ENCODE measurements at regions not wholly inside any gene's neighbourhood (a gene's known extent, or its start where the extent isn't known, plus 50 kb on each side); places are given as distances from the start of the nearest gene placed in this dataset.

DNA sequence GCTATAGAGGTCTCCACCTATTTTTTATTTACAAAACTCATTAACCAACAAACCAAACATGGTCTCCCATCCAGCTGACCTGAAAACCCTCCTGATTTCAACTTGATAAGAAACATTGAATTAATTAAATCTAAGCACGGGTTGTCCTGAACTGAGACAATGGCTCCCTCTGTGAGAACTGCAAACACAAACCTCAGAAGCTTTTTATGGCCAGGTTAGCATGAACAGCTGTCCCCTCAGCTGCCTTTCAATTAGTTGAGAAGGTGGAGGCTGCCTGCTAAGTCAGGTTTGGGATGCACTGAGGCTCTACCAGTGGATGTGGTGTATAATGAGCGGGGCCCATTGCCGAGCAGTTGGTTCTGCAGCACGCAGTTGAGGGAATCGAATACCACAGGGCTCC is 258.5 kb upstream of the DDX18 start:
- DNase-seq (ENCODE audit: low read depth): no peak
- TF ChIP-seq, protein P1, sequence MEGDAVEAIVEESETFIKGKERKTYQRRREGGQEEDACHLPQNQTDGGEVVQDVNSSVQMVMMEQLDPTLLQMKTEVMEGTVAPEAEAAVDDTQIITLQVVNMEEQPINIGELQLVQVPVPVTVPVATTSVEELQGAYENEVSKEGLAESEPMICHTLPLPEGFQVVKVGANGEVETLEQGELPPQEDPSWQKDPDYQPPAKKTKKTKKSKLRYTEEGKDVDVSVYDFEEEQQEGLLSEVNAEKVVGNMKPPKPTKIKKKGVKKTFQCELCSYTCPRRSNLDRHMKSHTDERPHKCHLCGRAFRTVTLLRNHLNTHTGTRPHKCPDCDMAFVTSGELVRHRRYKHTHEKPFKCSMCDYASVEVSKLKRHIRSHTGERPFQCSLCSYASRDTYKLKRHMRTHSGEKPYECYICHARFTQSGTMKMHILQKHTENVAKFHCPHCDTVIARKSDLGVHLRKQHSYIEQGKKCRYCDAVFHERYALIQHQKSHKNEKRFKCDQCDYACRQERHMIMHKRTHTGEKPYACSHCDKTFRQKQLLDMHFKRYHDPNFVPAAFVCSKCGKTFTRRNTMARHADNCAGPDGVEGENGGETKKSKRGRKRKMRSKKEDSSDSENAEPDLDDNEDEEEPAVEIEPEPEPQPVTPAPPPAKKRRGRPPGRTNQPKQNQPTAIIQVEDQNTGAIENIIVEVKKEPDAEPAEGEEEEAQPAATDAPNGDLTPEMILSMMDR (IDR thresholded peaks at IDR 0.05; ENCODE audit: insufficient read depth, low read depth, low read length): no peak
- no peak overlapping the region for H3K4me3 ChIP-seq (ENCODE audit: low read depth, low read length)

GRCh38 chr2:117557626-117558025 is 256.9 kb upstream of the DDX18 start:
- TF ChIP-seq, protein P1 (IDR thresholded peaks at IDR 0.05; ENCODE audit: insufficient read depth, low read depth, low read length): no peak
- H3K4me3 ChIP-seq (ENCODE audit: low read depth, low read length): no peak overlapping the region
- DNase-seq (ENCODE audit: low read depth): no peak

DNA sequence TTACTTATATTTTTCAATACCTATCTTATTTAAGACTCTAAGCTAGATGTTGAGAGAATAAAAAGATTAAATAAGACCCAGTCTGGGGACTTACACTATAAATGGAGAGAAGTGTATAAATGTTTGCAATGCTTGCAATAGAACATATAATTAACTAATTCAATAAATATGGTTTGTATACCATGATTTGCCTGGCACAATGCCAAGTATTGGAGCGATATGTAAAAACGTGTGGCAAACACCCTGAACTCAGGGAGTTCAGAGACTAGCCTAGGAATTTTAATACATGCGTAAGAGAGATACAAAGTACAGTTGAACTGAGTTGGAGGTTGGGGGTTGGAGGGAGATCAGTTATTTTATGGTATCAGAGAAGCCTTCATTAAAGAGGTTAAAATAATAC is 251.8 kb upstream of the DDX18 start:
- TF ChIP-seq, protein P1 (IDR thresholded peaks at IDR 0.05; ENCODE audit: insufficient read depth, low read depth, low read length): no peak
- no peak for DNase-seq (ENCODE audit: low read depth)
- H3K4me3 ChIP-seq (ENCODE audit: low read depth, low read length): no peak overlapping the region

GRCh38 chr2:117571590-117572349 is 242.7 kb upstream of the DDX18 start:
- no peak overlapping the region for H3K4me3 ChIP-seq (ENCODE audit: low read depth, low read length)
- TF ChIP-seq, protein P1 (IDR thresholded peaks at IDR 0.05; ENCODE audit: insufficient read depth, low read depth, low read length): no peak
- DNase-seq (ENCODE audit: low read depth): no peak

DNA sequence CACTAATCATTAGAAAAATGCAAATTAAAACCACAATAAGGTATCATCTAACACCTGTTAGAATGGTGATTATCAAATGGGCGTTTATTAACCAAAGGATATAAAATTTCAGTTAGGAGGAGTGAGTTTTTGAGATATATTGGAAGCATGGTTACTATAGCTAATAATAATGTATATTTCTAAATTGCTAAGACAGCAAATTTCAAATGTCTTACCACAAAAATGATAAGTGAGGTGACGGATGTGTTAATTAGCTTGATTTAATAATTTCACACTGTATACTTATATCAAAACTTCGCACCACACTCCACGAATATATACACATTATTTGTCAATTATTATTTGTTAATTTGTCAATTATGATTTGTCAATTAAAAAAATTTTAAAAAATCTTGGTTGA is 227.2 kb upstream of the DDX18 start:
- DNase-seq (ENCODE audit: low read depth): no peak
- TF ChIP-seq, protein P1 (IDR thresholded peaks at IDR 0.05; ENCODE audit: insufficient read depth, low read depth, low read length): no peak
- no peak overlapping the region for H3K4me3 ChIP-seq (ENCODE audit: low read depth, low read length)

- no peak overlapping the region for H3K4me3 ChIP-seq (ENCODE audit: low read depth, low read length)
- no peak for DNase-seq (ENCODE audit: low read depth)
- TF ChIP-seq, protein P1 (IDR thresholded peaks at IDR 0.05; ENCODE audit: insufficient read depth, low read depth, low read length): no peak
Measured at GRCh38 chr2:117603060-117603459, 211.4 kb upstream of the DDX18 start.

- H3K4me3 ChIP-seq (ENCODE audit: low read depth, low read length): no peak overlapping the region
- no peak for DNase-seq (ENCODE audit: low read depth)
- TF ChIP-seq, protein P1 (IDR thresholded peaks at IDR 0.05; ENCODE audit: insufficient read depth, low read depth, low read length): no peak
Measured at GRCh38 chr2:117603567-117603966, 210.9 kb upstream of the DDX18 start.
